ENCODE measurements at regions not wholly inside any gene's neighbourhood (a gene's known extent, or its start where the extent isn't known, plus 50 kb on each side); places are given as distances from the start of the nearest gene placed in this dataset.

DNA sequence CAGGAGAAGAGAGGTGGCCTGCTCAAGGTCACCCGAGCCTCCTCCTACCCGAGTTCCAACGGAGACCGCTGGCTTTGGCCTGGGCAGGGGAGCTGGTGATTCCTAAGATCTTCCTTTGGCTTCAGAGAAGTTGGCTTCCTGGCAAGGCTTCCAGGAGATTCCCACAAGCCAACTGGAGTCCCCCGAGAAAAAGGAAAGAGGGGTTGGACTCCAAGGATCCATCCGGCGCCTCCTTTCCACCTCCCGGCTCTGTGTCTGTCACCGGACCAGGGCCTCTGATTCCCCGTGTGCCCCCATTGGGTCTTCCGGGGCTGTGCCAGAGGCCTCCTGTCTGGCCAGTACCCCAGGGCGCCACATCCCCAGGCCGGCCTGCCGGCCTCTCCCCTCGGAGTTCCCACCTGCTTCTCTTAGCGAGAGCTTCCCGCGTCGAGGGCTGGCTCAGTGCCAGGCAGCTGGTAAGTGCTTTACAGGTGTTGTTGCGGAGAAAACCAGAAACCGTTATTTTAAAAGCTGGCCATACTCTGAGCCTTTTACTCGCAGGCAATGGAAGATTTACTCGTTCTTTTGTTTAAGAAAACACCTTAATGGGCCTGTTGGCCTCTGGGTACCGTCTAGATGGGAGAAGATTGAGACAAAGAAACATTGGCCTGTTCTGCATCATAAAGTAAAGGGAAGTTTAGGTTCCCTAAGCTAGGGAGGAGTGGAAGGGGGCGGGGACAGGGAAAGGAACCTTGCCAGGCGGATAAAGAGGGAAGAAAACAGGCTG is 258.4 kb upstream of the SDK2 start:
- intact Hi-C loops (cut with DNase I; ENCODE audit: low total_unique reads) = no loop called here
- no peak for DNase-seq (ENCODE audit: low spot score in 2 of 2)
- Histone ChIP-seq H3K4me1 (no peaks in the 10 kb centered on the region), H3K9me3 (no peaks in the 10 kb centered on the region), H3K36me3 (no peaks in the 10 kb centered on the region), H3K27ac (no peak overlapping the region), H3K4me3 (peak overlapping the region; percentile 14 to 61 (median 48)), H3K27me3 (peaks cover 0 to 37% of the 10 kb centered on the region in 2 donors)
- TF ChIP-seq POLR2A (IDR thresholded peaks at IDR 0.05) (no peak), POLR2AphosphoS5 (IDR thresholded peaks at IDR 0.05) (no peak), CTCF (IDR thresholded peaks at IDR 0.05) (no peak)

DNA sequence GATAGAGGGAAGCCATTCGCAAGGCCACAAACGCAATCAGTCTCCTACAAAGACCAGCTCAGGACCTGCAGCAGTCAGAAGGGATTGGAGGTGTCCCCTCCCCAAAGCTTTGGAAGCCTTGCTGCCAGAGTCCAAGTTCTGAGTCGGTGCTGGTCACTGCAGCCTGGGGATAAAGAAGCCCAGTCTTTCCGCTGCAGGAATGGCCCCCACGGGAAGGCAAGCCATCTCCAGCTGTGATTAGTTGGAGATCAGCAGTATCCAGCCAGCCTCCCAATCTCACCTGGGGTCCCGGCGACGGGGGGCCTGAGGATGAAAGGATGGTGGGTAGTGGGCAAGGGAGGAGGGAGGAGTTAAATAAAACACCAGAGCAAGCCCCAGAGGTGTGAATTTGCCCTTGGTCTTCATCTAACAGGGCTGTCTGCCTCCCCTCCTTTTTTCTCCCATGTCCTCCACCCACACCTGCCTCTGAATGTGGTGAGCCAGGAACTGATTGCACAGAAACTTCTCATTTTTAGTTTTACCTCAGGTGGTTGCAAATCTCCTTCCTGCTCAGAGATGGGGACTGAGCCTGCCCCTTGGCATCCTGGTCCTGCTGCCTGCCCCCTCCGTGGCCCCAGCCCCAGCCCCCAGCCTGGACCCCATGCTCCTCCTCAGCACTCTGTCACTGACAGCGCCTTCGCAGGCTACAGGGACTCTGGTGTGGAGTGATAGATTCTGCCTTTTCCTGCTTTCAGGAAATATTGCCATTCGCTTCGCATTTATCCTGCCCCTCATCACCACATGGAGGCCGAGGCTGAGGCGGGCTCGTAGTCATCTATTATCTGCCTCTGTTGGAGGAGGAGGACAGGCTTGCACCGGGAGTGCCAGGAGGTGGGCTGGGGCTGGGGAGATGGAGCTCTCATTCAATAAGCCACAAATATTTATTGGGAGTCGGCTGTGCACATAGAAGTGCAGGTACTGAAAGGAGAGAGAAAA is 262.9 kb upstream of the SDK2 start:
- Histone ChIP-seq H3K9me3 (no peaks in the 10 kb centered on the region), H3K4me1 (no peaks in the 10 kb centered on the region), H3K4me3 (no peak overlapping the region), H3K27me3 (peaks cover 0 to 17% of the 10 kb centered on the region in 2 donors), H3K27ac (no peak overlapping the region), H3K36me3 (no peaks in the 10 kb centered on the region)
- TF ChIP-seq POLR2A (IDR thresholded peaks at IDR 0.05) (no peak), POLR2AphosphoS5 (IDR thresholded peaks at IDR 0.05) (no peak), CTCF (IDR thresholded peaks at IDR 0.05) (no peak)
- no peak for DNase-seq (ENCODE audit: low spot score in 2 of 2)
- intact Hi-C loops (cut with DNase I; ENCODE audit: low total_unique reads) = no loop called here

- H3K9me3 ChIP-seq = no peaks in the 10 kb centered on the region
- H3K27ac ChIP-seq = no peak overlapping the region
- no peaks in the 10 kb centered on the region for H3K4me1 ChIP-seq
- H3K27me3 ChIP-seq = peaks cover 0 to 22% of the 10 kb centered on the region in 2 donors
- TF ChIP-seq POLR2AphosphoS5 (IDR thresholded peaks at IDR 0.05) = no peak
- no peak for TF ChIP-seq CTCF (IDR thresholded peaks at IDR 0.05)
- no peak for TF ChIP-seq POLR2A (IDR thresholded peaks at IDR 0.05)
- no peaks in the 10 kb centered on the region for H3K36me3 ChIP-seq
- no peak for DNase-seq (ENCODE audit: low spot score in 2 of 2)
- intact Hi-C loops (cut with DNase I; ENCODE audit: low total_unique reads) = no loop called here
- H3K4me3 ChIP-seq = no peak overlapping the region
Observed at GRCh38 chr17:73909186-73909585, 264.9 kb upstream of the SDK2 start.

- intact Hi-C loops (cut with DNase I; ENCODE audit: low total_unique reads) = no loop called here
- DNase-seq (ENCODE audit: low spot score in 2 of 2) = no peak
- TF ChIP-seq POLR2A (IDR thresholded peaks at IDR 0.05) = no peak
- TF ChIP-seq POLR2AphosphoS5 (IDR thresholded peaks at IDR 0.05) = no peak
- no peak for TF ChIP-seq CTCF (IDR thresholded peaks at IDR 0.05)
- no peaks in the 10 kb centered on the region for H3K4me1 ChIP-seq
- no peaks in the 10 kb centered on the region for H3K36me3 ChIP-seq
- no peak overlapping the region for H3K4me3 ChIP-seq
- peaks cover 0 to 27% of the 10 kb centered on the region in 2 donors for H3K27me3 ChIP-seq
- H3K9me3 ChIP-seq = no peaks in the 10 kb centered on the region
- no peak overlapping the region for H3K27ac ChIP-seq
Observed at GRCh38 chr17:73910206-73910605, 266.0 kb upstream of the SDK2 start.

Measured in breast epithelium (tissue), 4 donors.